Stimulated activated CD4-positive, alpha-beta T cell treated with anti-CD3 and anti-CD28 coated beads, Interleukin-12 subunit alpha, Interleukin-12 subunit beta, amount 100 ng/mL, for 24 hours (primary cell): ENCODE measurements at regions not wholly inside any gene's neighbourhood (a gene's known extent, or its start where the extent isn't known, plus 50 kb on each side); places are given as distances from the start of the nearest gene placed in this dataset.
"Not testable (repeated sequence)": the region's sequence is repeated elsewhere in the genome, so short reads cannot be mapped to it uniquely, and the experiment has no call there.

Source experiments
- DNase-seq, 2 experiments: peaks; one replicate each; pipeline ENCODE4 v3.0.0-alpha.2; 2020; ENCODE audit warnings: low read depth in 2 of 2

- no peak for DNase-seq
Observed at GRCh38 chr5:174483411-174483810, 241.0 kb upstream of the MSX2 start.

- no peak for DNase-seq
Observed at GRCh38 chr5:174489215-174489614, 235.2 kb upstream of the MSX2 start.

GRCh38 chr5:174489920-174490597 is 234.3 kb upstream of the MSX2 start:
- no peak for DNase-seq

- DNase-seq: no peak
Observed at GRCh38 chr5:174490728-174491127, 233.7 kb upstream of the MSX2 start.

- no peak for DNase-seq
Observed at GRCh38 chr5:174491265-174491664, 233.1 kb upstream of the MSX2 start.

GRCh38 chr5:174491761-174492350 is 232.5 kb upstream of the MSX2 start:
- DNase-seq: no peak

- DNase-seq: no peak
Observed at GRCh38 chr5:174493530-174493929, 230.9 kb upstream of the MSX2 start.

- not testable (repeated sequence) for DNase-seq
Observed at GRCh38 chr5:174497939-174498338, 226.4 kb upstream of the MSX2 start.

- not testable (repeated sequence) for DNase-seq
Observed at GRCh38 chr5:174498575-174498974, 225.8 kb upstream of the MSX2 start.

- DNase-seq: no peak
Observed at GRCh38 chr5:174500636-174501035, 223.7 kb upstream of the MSX2 start.

- DNase-seq: no peak
Observed at GRCh38 chr5:174501461-174502069, 222.8 kb upstream of the MSX2 start.

GRCh38 chr5:174503086-174503460 is 221.3 kb upstream of the MSX2 start:
- DNase-seq: no peak

- DNase-seq: no peak
Observed at GRCh38 chr5:174503461-174504265, 220.7 kb upstream of the MSX2 start.

- no peak for DNase-seq
Observed at GRCh38 chr5:174504266-174504726, 220.1 kb upstream of the MSX2 start.

GRCh38 chr5:174505621-174506020 is 218.8 kb upstream of the MSX2 start:
- no peak for DNase-seq

- not testable (repeated sequence) for DNase-seq
Observed at GRCh38 chr5:174510782-174511453, 213.5 kb upstream of the MSX2 start.

- DNase-seq: no peak
Observed at GRCh38 chr5:174511714-174512253, 212.6 kb upstream of the MSX2 start.

GRCh38 chr5:174514325-174514724 is 210.1 kb upstream of the MSX2 start:
- DNase-seq: no peak

GRCh38 chr5:174514983-174515394 is 209.4 kb upstream of the MSX2 start:
- no peak for DNase-seq

- DNase-seq: no peak
Observed at GRCh38 chr5:174516741-174517140, 207.6 kb upstream of the MSX2 start.

- DNase-seq: no peak
Observed at GRCh38 chr5:174518512-174518911, 205.9 kb upstream of the MSX2 start.
